IPS DF 4.7 (cell line): ENCODE measurements at regions not wholly inside any gene's neighbourhood (a gene's known extent, or its start where the extent isn't known, plus 50 kb on each side); places are given as distances from the start of the nearest gene placed in this dataset.

ENCODE experiments used
- DNase-seq: peaks from one replicate; pipeline ENCODE4 v3.0.0-alpha.2; 2013; ENCODE audit warnings: low spot score; ENCODE audit errors: extremely low read depth

- no peak for DNase-seq
Observed at GRCh38 chr9:25613709-25614108, 64.5 kb downstream of the TUSC1 start.

GRCh38 chr9:25603106-25603505, 75.1 kb downstream of the TUSC1 start:
- no peak for DNase-seq

GRCh38 chr9:25602400-25603044, 75.7 kb downstream of the TUSC1 start:
- DNase-seq = no peak

GRCh38 chr9:25600501-25600900, 77.7 kb downstream of the TUSC1 start:
- no peak for DNase-seq

- DNase-seq = no peak
Observed at GRCh38 chr9:25584611-25585010, 93.6 kb downstream of the TUSC1 start.

- no peak for DNase-seq
Observed at GRCh38 chr9:25573281-25573680, 105.0 kb downstream of the TUSC1 start.

- no peak for DNase-seq
Observed at GRCh38 chr9:25571491-25571890, 106.8 kb downstream of the TUSC1 start.

GRCh38 chr9:25570802-25571201, 107.4 kb downstream of the TUSC1 start:
- no peak for DNase-seq

GRCh38 chr9:25562101-25562500, 116.1 kb downstream of the TUSC1 start:
- no peak for DNase-seq

GRCh38 chr9:25557645-25558300, 120.5 kb downstream of the TUSC1 start:
- no peak for DNase-seq

GRCh38 chr9:25556540-25556939, 121.7 kb downstream of the TUSC1 start:
- DNase-seq = no peak

GRCh38 chr9:25548847-25549246, 129.4 kb downstream of the TUSC1 start:
- DNase-seq = no peak

- DNase-seq = no peak
Observed at GRCh38 chr9:25543806-25544205, 134.4 kb downstream of the TUSC1 start.

GRCh38 chr9:25542319-25542718, 135.9 kb downstream of the TUSC1 start:
- DNase-seq = no peak

GRCh38 chr9:25537808-25538207, 140.4 kb downstream of the TUSC1 start:
- DNase-seq = no peak

GRCh38 chr9:25519286-25519685, 159.0 kb downstream of the TUSC1 start:
- no peak for DNase-seq

- no peak for DNase-seq
Observed at GRCh38 chr9:25517701-25518100, 160.5 kb downstream of the TUSC1 start.

GRCh38 chr9:25513509-25514033, 164.7 kb downstream of the TUSC1 start:
- DNase-seq = no peak

GRCh38 chr9:25505644-25506043, 172.6 kb downstream of the TUSC1 start:
- no peak for DNase-seq

- no peak for DNase-seq
Observed at GRCh38 chr9:25481372-25481771, 196.9 kb downstream of the TUSC1 start.

- no peak for DNase-seq
Observed at GRCh38 chr9:25480696-25481095, 197.5 kb downstream of the TUSC1 start.

GRCh38 chr9:25472681-25473080, 205.6 kb downstream of the TUSC1 start:
- DNase-seq = no peak

- DNase-seq = no peak
Observed at GRCh38 chr9:25472085-25472607, 206.1 kb downstream of the TUSC1 start.
